ENCODE measurements at regions not wholly inside any gene's neighbourhood (a gene's known extent, or its start where the extent isn't known, plus 50 kb on each side); places are given as distances from the start of the nearest gene placed in this dataset.
A peak's percentile ranks its signal among the peaks of the same experiment; 100 is the strongest.

DNA sequence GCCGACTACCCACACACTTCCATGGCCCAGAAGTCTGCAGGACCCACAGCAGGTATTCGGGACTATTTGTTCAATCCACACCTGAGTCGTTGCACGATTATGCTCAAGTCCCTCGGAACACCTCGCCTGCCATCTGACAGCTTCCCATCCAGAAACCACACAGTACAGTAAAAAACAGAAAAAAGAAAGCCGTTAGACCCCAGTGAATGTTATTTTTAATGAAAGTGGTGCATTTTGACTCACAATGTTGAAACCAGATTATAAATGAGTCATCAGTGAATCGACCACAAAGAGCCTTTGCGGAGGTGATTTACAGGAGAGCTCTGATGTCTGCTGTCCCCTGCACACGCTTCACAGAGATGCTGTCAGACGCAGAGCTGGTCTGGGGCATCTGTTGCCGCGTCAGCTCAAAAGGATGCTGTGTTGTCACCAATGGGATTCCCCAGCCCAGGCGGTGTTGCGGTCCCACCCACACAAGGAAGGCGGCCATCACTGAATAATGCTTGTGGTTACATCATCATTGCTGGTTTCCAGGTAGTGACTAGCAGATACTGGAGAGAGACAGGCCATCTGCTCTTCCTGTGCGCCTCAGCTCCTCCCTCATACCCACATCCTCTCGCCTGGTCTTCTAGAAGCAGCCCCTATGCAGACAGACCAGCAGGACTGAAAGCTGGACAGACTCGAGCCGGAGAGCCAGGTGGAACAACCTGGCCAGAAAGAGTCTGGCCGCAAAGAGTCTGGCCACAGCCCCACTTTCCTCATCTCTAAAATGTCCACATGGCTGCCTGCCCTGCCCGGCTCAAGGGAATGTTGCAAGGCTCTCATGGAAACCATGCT lies 116.8 kb downstream of the TOMM20 start:
- no CpG with 5 or more reads among the region's 22 CpGs for WGBS (ENCODE audit: extremely low coverage, insufficient read length, low lambda C conversion rate)
- H3K79me1 ChIP-seq (ENCODE audit: insufficient read depth, low read depth, low read length, poor library complexity, severe bottlenecking) = no peaks in the 10 kb centered on the region
- no peaks in the 10 kb centered on the region for H3K23me2 ChIP-seq (ENCODE audit: insufficient read length, low read depth, low read length, poor library complexity, severe bottlenecking)
- H3K4ac ChIP-seq (ENCODE audit: low read depth, low read length) = no peak overlapping the region
- no peaks in the 10 kb centered on the region for H3K79me2 ChIP-seq (ENCODE audit: insufficient read depth, low read length)
- no peaks in the 10 kb centered on the region for H3K4me1 ChIP-seq (ENCODE audit: insufficient read depth, low read length)
- Mint-ChIP-seq H3K27ac (peak overlapping the region in 1 of 3 experiments; percentile 11; a peak in 1 of 7 replicates), H3K27me3 (ENCODE audit: low read depth) (no peaks in the 10 kb centered on the region; the same call in none of the 2 replicates), H3K4me1 (peaks cover 31 to 34% of the 10 kb centered on the region in 2 experiments), H3K36me3 (ENCODE audit: insufficient read depth in 1 of 3, low read depth in 3 of 3) (peaks cover 2 to 9% (median 9%) of the 10 kb centered on the region in 3 experiments; a peak in 6 of 7 replicates), H3K4me3 (no peak overlapping the region), H3K9me3 (peaks cover 7 to 12% of the 10 kb centered on the region in 2 experiments; a peak in 4 of 5 replicates)
- no peak overlapping the region for H2BK15ac ChIP-seq (ENCODE audit: low read depth, low read length)
- no peak overlapping the region for H2BK5ac ChIP-seq (ENCODE audit: insufficient read length, low read length)
- no peak overlapping the region for H3K18ac ChIP-seq (ENCODE audit: insufficient read length, low read depth, low read length)
- H3K4me2 ChIP-seq (ENCODE audit: insufficient read depth, insufficient read length, low read length) = no peak overlapping the region
- no peak for DNase-seq
- H2BK120ac ChIP-seq (ENCODE audit: low read depth, low read length, poor library complexity, severe bottlenecking) = no peak overlapping the region
- H3K14ac ChIP-seq (ENCODE audit: insufficient read depth, low read length) = no peak overlapping the region
- no peaks in the 10 kb centered on the region for H4K20me1 ChIP-seq (ENCODE audit: control insufficient read depth, insufficient read depth, insufficient read length)
- no peak overlapping the region for H2AK5ac ChIP-seq (ENCODE audit: insufficient read length, low read length)
- no peak overlapping the region for H3K27ac ChIP-seq (ENCODE audit: insufficient read length, low read depth, low read length)
- H2AFZ ChIP-seq (ENCODE audit: low read length) = no peak overlapping the region
- no peak overlapping the region for H4K5ac ChIP-seq (ENCODE audit: insufficient read length, low read depth, low read length)
- no peak overlapping the region for H4K8ac ChIP-seq (replicated peaks; ENCODE audit: insufficient read length, low read depth, low read length)
- H3K56ac ChIP-seq (ENCODE audit: insufficient read length, low read depth, low read length) = no peak overlapping the region
- no peak overlapping the region for H3K23ac ChIP-seq (ENCODE audit: insufficient read length, low read depth, low read length)
- no peak overlapping the region for H4K91ac ChIP-seq (ENCODE audit: insufficient read length, low read depth, low read length)
- TF ChIP-seq, protein P1, sequence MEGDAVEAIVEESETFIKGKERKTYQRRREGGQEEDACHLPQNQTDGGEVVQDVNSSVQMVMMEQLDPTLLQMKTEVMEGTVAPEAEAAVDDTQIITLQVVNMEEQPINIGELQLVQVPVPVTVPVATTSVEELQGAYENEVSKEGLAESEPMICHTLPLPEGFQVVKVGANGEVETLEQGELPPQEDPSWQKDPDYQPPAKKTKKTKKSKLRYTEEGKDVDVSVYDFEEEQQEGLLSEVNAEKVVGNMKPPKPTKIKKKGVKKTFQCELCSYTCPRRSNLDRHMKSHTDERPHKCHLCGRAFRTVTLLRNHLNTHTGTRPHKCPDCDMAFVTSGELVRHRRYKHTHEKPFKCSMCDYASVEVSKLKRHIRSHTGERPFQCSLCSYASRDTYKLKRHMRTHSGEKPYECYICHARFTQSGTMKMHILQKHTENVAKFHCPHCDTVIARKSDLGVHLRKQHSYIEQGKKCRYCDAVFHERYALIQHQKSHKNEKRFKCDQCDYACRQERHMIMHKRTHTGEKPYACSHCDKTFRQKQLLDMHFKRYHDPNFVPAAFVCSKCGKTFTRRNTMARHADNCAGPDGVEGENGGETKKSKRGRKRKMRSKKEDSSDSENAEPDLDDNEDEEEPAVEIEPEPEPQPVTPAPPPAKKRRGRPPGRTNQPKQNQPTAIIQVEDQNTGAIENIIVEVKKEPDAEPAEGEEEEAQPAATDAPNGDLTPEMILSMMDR (conservative IDR thresholded peaks at IDR 0.05) = no peak
- no peak overlapping the region for H3T11ph ChIP-seq (ENCODE audit: low read length)
- no peaks in the 10 kb centered on the region for H3K9me3 ChIP-seq (ENCODE audit: control insufficient read depth, low read depth, low read length)
- no peaks in the 10 kb centered on the region; the same call in 1 of the 2 replicates for H3K27me3 ChIP-seq (ENCODE audit: insufficient read depth, low read length)
- H2BK12ac ChIP-seq (ENCODE audit: insufficient read length, low read depth, low read length) = no peak overlapping the region
- no peak overlapping the region for H2BK20ac ChIP-seq (ENCODE audit: low read depth, low read length, poor library complexity, severe bottlenecking)
- H3K9ac ChIP-seq (ENCODE audit: extremely low read depth, insufficient read length, low read length) = no peak overlapping the region

All from H9 (cell line).